ENCODE measurements at regions not wholly inside any gene's neighbourhood (a gene's known extent, or its start where the extent isn't known, plus 50 kb on each side); places are given as distances from the start of the nearest gene placed in this dataset.

GRCh38 chr12:85676816-85677749 lies 159.1 kb downstream of the RASSF9 start:
- Histone ChIP-seq H3K36me3 (ENCODE audit: control insufficient read depth in 2 of 2, extremely low read depth in 1 of 2, insufficient read depth in 2 of 2, low read length in 2 of 2) (no peaks in the 10 kb centered on the region), H3K27me3 (ENCODE audit: control insufficient read depth in 2 of 2, insufficient read depth in 2 of 2, low read length in 2 of 2) (no peaks in the 10 kb centered on the region), H3K4me1 (ENCODE audit: control insufficient read depth, extremely low read depth, insufficient read depth, low read length) (no peaks in the 10 kb centered on the region), H3K9ac (replicated peaks; ENCODE audit: extremely low read depth, insufficient read depth, low read length) (no peak overlapping the region), H3K4me3 (replicated peaks in 1 of 3; ENCODE audit: insufficient read depth in 1 of 3, low read depth in 1 of 3, low read length in 3 of 3) (no peak overlapping the region), H3K9me1 (replicated peaks; ENCODE audit: control insufficient read depth, extremely low read depth, insufficient read depth, low read length) (no peaks in the 10 kb centered on the region), H2AFZ (ENCODE audit: low read depth, low read length) (no peak overlapping the region), H3K4me2 (ENCODE audit: insufficient read depth, low read length) (no peak overlapping the region), H3K79me2 (ENCODE audit: control insufficient read depth, insufficient read depth, low read length) (no peaks in the 10 kb centered on the region), H3K27ac (ENCODE audit: insufficient read depth, low read depth, low read length) (no peak overlapping the region), H3K9me3 (replicated peaks; ENCODE audit: control insufficient read depth, insufficient read depth, low read length) (no peaks in the 10 kb centered on the region), H4K20me1 (replicated peaks; ENCODE audit: control insufficient read depth, extremely low read depth, insufficient read depth, low read length) (no peaks in the 10 kb centered on the region)
- no peak for TF ChIP-seq JUN (IDR thresholded peaks at IDR 0.05; ENCODE audit: borderline replicate concordance, insufficient read depth, insufficient read length, low read depth)
- TF ChIP-seq, protein P1, sequence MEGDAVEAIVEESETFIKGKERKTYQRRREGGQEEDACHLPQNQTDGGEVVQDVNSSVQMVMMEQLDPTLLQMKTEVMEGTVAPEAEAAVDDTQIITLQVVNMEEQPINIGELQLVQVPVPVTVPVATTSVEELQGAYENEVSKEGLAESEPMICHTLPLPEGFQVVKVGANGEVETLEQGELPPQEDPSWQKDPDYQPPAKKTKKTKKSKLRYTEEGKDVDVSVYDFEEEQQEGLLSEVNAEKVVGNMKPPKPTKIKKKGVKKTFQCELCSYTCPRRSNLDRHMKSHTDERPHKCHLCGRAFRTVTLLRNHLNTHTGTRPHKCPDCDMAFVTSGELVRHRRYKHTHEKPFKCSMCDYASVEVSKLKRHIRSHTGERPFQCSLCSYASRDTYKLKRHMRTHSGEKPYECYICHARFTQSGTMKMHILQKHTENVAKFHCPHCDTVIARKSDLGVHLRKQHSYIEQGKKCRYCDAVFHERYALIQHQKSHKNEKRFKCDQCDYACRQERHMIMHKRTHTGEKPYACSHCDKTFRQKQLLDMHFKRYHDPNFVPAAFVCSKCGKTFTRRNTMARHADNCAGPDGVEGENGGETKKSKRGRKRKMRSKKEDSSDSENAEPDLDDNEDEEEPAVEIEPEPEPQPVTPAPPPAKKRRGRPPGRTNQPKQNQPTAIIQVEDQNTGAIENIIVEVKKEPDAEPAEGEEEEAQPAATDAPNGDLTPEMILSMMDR (IDR thresholded peaks at IDR 0.05; ENCODE audit: extremely low read depth in 1 of 2, insufficient read depth in 1 of 2, low read depth in 1 of 2, low read length in 2 of 2) = no peak
- no peak for TF ChIP-seq POLR2A (IDR thresholded peaks at IDR 0.05; ENCODE audit: low read depth, low read length)
- TF ChIP-seq EZH2 (IDR thresholded peaks at IDR 0.05; ENCODE audit: borderline replicate concordance, low read depth, low read length, severe bottlenecking) = no peak
- no peak for TF ChIP-seq GATA2 (IDR thresholded peaks at IDR 0.05; ENCODE audit: insufficient read depth, insufficient read length, low read depth, low read length)
- TF ChIP-seq FOS (IDR thresholded peaks at IDR 0.05; ENCODE audit: borderline replicate concordance, insufficient read depth, low read length) = no peak
- no peak for TF ChIP-seq MYC (IDR thresholded peaks at IDR 0.05; ENCODE audit: low read depth, low read length)
- TF ChIP-seq POLR2AphosphoS5 (IDR thresholded peaks at IDR 0.05; ENCODE audit: insufficient read depth, low read depth, low read length) = no peak
- TF ChIP-seq MAX (IDR thresholded peaks at IDR 0.05; ENCODE audit: insufficient read depth, insufficient read length) = no peak
- POLR2A ChIA-PET = no interaction called here
- CTCF ChIA-PET = interaction anchor here (1.1 to 1.4 kb wide), 2 partner anchors 17 to 101 kb away, joined by 3 read pairs; no protein-coding TSS in a partner anchor
- no TSS peak for BruUV-seq (replicated peaks)
- intact Hi-C loops (cut with micrococcal nuclease) = no loop called here
- DNase-seq (ENCODE audit: low read depth, low spot score) = no peak
- dilution Hi-C loops (cut with MboI; ENCODE audit: extremely low pct_ligation_motif_present, low sequenced_read_pairs) = no loop called here
- no peak for FAIRE-seq
